ENCODE measurements at regions not wholly inside any gene's neighbourhood (a gene's known extent, or its start where the extent isn't known, plus 50 kb on each side); places are given as distances from the start of the nearest gene placed in this dataset.

DNA sequence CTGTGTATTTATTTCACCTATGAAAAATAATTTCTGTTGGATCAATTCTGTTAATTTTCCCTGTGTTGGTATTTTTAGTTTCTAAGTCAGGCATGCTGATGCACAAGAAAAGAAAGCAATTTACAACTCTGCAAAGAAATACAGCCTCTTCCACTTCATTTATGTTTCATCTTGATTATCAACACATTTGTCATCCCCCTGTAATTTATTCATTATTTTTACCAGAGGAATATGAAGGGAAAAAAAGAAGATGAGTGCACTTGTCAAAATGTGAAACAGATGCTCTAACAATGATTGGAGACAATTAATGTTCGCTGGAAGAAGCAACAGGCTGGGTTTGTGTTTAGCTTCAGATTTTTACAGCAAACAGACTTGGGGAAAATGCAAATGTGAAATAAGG, 958.5 kb upstream of the SEL1L start:
- no peak for DNase-seq

DNA sequence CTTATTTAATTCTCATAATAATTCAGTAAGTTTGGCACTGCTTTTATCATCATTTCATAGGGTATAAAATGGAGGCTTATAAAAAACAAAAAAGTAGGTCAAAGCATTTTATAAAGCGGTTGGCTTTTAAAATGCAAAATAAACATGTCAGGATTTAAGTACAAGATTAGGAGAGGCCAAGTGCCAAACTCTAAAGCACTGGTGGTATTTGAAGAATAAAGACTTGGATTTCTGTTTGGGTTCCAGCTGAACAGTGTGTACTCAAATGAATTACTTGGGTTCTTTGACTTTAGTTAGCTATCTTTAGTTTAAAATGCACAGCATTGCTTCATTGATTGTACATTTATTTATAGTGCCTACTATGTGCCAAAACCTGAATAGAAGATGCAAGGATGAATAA, 966.6 kb upstream of the SEL1L start:
- DNase-seq = no peak

DNA sequence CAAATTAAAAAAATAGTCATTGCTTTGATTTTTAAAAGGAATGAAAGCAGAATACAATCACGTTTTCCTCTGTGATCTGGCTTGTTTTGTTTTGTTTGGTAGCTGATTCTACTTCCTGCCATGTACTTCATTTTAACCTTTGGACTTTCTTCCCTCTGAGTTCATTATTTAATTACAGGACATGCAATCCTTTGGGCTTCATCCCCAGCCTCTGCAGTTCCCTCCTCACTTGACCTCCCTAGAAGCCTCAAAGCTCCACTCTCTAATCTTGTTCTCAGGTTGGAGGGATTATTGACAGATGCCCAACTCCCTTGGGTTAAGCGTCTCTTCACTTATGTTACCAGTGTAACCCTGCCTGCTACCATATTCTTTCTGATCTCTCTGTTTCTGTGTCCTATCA, 967.9 kb upstream of the SEL1L start:
- DNase-seq = no peak

DNA sequence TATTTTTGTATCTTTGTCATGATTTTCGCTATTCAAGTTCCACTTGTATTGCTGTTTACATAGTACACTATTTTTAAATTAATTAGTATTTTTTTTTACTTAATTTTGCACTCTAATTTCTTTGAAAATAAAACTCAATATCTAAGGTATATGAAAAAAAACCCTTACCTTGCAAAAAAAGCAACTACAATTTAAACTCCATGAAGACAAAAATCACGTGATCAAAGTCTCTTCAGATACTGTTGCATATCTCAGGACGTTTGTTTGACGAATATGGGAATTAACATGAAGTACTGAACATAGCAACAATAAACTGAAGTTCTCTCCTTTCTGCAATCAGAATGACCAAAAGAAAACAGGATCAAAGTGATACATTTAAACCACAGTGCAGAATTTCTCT, 968.4 kb upstream of the SEL1L start:
- DNase-seq = no peak

DNA sequence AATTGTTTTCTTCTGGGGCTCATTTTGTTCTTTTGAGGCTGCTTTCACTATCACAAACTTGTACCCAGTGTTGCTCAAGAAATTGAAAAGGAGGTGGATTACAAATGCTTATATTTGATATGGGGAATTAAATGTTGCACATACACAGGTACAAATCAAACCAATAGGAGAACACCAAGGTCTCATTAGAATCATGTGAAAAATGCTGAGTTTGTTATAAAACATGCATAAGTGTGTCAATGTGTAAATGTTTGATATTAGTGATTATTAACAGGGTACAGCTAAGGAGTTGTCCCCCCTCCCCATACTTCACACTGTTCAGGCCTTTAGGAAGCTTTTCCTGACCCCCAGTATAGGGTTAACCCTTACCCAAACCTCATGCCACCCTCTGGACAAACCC, 971.2 kb upstream of the SEL1L start:
- no peak for DNase-seq

DNA sequence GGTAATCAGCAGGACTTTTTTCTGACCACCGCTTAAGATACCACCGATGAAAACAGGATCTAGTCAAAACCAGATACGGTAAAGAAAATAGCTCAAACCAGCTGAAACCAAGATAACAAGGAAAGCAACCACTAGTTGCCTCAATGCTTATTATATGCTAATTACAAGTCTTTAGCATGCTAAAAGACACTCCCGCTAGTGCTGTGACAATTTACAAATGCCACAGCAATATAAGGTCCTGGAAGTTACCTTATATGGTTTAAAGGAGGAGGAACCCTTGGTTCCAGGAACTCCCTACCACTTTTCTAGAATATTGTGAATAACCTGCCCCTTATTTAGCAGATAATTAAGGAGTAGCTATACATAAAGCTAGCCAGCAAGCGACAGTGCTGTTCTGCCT, 976.4 kb upstream of the SEL1L start:
- DNase-seq = no peak

DNA sequence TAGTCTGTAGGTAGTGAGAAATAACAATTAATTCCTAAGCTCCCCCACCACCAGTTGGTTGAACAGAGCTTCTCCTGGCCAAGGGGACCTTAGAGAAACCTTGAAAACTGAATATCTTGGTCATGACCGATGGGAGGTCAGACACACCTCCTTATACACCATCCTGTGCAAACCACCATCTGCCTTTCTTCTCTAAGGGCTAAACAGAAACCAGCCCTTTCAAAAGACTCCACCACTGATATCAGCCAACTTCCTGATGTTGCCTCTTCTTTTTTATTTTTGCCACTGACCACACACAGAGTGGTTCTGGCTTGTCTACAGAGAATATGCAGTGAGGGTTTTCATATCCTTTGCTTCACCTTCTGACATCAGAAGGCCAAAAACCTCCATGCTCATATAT, 977.7 kb upstream of the SEL1L start:
- no peak for DNase-seq

DNA sequence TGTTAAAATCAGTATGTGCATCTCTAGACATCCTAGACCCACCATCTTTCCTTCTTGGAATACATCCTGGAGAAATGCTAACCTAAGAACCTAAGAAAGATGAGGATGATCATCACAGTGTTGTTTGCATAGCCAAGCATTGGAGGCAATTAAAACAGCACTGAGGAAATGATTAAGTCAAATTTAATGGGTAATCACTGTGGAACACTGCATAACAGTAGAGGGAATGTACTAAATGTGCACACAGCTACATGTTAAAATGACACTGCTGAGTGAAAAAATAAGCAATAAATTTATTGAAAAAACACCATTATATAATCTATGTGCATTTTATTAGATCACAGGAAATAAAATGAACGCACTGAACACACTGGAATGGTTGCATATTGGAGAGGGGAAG, 987.1 kb upstream of the SEL1L start:
- DNase-seq = no peak

DNA sequence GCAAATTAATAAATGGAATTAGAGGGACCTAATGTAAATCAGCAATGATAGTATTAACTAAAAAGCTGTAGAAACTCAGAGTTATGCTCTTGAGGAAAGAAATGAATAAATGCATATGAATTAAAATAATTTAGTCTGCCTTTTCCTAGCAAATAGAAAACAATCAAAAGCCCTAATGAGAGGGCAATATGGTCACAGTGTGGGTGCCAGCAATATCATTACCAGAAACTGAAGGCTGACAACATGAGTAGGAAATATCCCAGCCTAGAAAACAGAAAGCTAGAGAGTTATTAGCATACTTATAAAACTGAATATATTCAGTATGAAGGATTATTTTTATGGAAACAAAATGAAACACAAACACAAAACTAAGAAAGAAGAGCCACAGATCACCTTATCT, 987.5 kb upstream of the SEL1L start:
- no peak for DNase-seq

DNA sequence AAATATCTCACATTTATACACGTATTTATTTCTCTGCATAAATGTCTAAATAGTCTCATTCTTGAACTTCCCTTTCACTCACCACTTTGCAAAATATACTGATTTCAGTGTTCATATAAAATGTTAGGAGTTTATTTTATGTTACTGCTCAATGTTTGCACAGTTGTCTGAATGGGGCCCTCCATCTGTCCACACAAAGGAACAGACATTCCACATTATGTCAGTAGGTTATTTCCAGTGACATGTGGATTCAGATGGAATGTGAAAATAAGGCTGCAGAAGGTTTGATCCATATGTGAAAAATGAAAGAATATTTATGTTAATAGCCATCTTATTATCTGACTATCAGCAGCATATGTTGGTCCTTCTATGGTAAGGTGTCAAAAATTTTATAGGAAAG, 994.4 kb upstream of the SEL1L start:
- no peak for DNase-seq

DNA sequence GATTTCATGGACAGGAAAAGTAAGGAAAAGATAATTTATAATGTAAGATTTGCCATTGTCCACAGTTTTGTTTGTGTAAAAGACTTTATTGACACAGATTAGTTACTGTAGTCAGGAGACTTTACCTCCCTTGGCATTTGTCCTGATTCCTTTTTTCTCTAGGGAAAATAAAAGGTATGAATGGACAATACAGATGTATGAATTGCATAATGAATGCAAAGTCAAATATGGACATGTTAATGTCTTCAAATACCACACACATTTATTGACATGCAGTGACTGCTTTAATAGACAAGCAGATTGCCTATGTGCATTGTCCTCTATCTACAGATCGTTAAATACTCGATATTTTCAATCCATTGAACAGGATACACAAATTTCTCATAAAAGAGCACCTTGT, 999.7 kb upstream of the SEL1L start:
- no peak for DNase-seq

DNA sequence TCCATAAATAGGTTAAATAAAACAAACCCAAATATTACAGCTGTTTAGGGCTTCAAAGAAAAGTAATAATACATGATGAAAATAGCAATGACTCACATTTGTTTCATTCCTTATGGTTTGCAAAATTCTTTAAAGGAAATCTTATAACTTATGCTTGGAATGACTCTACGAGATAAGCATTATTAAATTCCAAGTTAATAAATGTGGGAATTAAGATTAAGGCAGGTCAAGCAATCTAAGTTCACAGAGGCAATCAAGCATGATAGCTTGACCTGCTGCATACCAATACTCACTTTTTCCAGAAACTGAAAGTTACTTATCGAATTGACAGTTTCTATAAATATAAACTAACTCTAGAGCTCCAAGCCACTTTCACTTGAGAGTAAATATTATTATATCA, 1002.9 kb upstream of the SEL1L start:
- DNase-seq = no peak

DNA sequence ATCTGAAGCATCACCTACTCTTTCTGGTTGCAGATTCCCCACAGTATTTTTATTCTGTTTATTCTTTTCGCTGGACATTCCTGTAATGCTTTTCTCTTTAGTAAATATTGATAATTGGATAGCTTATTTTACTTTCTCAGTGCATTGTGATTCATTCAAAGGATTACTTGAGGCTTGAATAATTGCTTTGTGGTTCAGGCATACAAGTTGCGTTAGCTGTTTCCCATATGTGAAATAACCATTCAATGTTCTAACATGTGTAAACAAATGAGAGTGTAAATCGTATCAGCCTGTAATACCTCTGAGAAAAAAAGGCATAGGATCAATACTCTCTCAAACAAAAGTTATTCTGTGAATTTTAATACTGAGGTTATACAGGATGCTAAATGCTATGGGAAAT, 1004.2 kb upstream of the SEL1L start:
- no peak for DNase-seq

DNA sequence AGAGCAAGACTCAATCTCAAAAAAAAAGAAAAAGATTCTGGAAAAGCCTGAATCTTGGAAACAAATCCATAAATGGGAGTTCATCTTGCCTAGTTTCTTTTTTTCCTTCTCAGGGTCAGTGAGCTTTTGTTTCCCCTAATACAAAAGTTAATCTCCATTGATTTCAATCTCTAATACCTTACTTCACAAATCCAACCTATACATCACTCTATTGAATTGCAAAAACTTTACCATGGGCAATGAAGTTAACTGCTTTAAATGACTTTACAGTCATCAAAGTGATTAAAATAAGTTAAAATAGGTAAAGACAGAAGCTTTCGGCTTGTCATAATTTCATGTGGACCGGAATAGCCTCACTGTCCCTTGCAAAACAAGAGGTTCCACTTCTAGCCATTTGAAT, 1012.7 kb upstream of the SEL1L start:
- DNase-seq = no peak

DNA sequence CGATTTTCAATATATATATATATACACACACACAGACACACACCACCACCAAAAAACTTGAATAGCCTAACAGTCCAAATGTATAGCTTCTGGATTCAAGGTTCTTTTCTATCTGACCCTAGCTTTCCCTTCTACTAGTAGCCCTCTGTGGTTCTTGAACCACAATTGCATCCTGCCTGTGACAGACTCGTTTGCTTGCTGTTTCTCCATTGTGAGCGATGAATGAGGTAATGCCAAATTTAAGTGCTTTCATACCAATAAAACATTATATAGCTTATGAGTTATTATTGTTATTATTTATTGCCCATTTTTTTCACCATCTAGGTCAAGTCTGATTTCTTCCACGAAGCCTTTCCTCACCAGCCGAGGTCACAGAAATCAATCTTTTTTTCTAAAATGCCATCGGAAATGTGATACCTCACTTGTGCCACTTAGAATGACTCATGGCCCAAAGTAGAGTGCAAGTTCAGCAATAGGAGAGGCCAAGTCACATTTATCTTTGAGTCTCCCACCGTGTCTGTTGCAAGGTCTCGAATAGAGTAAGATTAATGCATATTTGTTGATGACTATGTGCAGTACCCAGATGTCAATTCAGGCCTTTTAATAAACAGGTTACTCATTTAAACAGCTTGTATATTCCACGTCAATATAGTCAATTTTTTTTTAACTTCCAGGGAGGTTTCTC, 1015.8 kb upstream of the SEL1L start:
- DNase-seq = no peak

DNA sequence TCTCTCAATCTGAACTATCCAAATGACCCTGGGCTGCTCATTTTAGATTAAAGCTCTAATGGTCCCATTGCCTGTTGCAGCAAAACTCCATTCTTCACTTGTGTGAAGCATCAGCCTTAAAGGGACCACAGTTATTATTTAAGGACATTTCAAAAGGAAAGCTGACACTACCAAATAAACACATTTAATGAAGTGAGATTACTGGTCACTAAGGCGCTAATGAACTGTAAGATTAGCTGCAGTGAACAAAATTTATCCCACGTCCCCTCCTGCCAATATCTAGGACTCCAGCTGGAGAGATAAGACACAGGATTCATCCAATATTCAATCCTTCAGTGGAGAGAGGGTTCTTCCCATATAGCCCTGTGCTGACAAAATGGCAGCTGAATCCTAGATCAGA, 1029.2 kb upstream of the SEL1L start:
- DNase-seq = no peak

DNA sequence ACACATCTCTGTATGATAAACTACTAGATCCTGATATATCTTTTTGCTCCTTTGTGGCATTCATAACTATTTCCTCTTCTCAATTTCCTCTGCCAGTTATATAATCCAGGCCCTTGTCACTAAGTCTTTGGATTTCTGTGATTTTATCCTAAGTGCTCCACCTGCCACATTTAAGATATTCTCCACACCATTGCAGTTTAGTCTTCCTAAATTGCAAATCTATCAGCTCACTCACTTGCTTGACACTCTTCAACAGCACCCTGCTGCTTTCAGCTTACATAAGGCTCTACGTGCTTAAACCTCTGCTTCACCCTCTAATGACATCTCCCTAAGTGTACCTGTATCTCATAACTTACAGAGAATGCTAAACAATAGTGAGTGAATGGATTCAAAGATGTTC, 1032.2 kb upstream of the SEL1L start:
- DNase-seq = no peak

DNA sequence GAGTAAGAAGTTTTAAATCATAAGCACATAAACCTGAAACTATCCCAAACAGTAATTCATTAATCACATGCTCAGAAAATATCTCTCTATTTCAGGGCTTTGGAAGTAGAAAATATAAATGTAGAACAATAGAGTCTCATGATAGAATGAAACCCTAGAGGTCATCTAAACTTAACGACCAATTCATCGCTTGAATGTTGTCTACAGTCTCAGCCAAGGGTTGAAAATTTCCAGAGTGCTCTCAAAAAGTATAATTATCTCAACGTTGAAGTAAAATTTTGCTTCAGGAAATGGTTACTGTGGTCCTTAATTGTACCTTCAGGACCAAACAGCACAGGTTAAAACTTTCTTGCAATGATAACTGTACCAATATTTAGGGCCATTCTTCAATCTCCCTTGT, 1053.6 kb upstream of the SEL1L start:
- DNase-seq = no peak

DNA sequence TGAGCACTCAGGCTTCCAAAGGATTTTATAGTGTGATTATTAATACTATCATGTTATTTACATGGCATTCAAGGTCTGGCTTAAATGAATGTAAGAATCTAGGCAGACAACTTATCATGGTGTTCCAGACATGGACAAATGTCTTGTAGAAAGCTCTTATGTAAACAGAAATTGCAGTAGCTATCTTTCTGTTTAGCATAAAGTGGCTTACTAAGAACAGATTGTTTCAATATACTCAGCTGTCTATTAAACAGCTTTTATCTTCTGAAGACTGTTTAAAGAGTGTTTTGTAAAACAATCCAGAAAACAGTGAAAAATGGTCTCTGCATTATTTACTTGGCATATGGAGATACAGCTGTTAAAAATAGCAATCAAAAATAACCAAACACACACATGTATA, 1061.8 kb upstream of the SEL1L start:
- DNase-seq = no peak

DNA sequence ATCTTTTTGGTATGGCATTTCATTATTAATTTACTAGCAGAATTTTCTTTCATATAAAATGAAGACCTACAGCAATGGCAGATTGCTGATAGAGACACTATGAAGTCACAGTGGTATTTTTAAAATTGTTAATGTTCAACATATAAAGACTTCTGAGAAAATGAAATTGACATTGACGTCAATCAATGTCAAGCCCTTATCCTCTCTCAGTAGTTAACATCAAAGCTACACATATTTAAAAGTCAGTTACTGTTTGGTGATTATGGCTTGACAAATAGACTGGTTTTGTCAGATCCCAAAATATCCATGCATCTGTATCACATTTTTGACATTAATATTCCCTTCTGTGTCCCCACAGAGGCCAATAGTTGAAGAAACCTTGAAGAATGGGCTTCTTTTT, 1069.1 kb upstream of the SEL1L start:
- no peak for DNase-seq

DNA sequence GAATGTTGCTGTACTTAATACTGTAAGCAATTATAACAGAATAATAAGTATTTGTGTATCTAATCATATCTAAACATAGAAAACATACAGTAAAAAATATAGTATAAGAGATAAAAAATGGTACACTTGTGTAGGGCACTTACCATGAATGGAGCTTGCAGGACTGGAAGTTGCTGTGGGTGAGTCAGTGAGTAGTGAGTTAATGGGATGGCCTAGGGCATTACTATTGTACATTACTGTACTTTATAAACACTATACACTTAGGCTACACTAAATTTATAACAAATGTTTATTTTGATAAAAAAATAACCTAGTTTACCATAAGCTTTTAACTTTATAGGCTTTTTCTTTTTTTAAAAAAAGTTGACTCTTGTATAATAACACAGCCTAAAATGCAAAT, 1071.2 kb upstream of the SEL1L start:
- DNase-seq = no peak

DNA sequence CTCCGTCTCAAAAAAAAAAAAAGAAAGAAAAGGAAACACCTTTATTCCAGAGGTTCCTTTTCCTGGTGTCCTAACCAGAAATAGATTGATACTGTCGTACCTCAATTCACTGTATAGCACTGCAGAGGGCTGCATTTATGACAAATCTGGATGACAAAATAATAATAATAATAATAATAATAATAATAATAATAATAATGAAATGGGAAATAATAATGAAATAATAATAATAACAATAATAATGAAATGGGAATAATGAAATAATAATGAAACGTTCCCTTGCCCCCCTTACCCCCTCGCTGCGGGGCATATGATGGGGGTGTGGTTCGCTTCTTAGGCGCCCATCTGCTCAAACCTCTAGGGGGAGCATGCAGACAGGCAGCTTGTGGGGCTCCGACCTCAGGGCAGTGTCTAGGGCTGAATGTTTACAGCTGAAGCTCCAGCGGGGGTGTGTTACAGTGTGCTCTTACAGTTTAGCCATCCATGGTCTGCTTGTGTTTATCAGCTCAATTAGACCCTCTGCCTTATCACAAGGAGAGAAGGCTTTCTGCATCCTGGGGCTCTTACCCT, 1088.3 kb upstream of the SEL1L start:
- DNase-seq = no peak

DNA sequence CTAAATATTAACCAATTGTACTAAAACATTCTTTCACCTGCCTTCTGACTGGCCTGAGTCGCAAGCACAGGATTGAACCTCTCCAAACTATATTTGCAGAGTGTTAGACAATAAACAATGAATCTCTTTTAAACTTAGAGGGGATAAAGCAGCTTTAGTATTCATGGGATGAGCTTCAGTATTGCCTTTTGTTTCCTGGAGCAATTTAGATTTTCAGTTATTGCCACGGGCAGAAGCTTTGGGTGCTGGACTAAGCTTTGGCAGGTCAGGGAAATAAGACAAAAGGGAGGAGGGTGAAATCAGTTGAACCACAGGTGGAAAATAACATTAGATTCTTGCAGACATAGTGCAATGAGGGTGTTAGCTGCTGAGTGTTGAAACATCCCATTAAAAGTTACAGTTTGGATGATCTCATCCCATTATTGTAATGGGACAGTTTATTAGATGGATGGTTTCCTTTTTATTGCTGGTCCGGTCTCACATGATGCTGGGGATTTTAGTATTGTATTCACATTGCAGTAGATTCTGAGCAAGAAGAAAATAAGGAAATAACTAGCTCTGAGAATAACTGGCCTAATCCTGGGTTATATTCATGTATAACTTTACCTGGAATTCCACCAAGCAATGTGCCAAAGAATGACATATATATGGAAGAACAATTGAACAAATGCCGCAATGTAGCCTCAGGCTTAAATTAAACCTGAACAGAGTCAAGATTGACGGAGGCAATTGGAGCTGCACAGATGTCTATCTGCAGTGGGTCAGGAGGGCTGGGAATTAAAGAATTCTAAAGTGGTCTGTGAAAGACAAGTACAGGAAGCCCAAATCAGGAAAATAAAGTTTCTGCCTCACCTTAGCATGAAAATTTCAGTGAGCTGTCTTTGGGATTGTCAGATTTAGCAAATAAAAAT, 1092.8 kb upstream of the SEL1L start:
- no peak for DNase-seq

DNA sequence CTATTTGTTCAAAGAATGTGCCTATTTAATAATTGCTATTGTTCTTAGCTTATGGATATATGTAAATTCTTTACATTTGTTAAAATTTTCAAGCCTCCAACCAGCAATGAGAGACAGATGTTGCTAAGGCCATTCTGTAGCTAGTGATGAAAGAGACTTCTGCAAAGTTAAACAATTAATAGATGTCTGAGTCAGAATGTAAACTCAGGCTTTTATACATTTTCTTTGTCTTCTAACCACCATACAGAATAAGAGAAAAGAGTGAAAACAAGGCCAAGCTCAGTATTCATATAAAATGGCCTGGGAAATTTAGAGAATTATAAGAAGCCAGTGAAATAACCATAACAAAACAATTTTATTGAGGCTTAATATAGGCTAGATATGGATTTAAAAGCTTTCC, 1102.3 kb upstream of the SEL1L start:
- no peak for DNase-seq

Data from GDM1 (cell line).